Islet of Langerhans (tissue), 1 donor: ENCODE measurements at regions not wholly inside any gene's neighbourhood (a gene's known extent, or its start where the extent isn't known, plus 50 kb on each side); places are given as distances from the start of the nearest gene placed in this dataset.
A peak's percentile ranks its signal among the peaks of the same experiment; 100 is the strongest.
"Not testable (repeated sequence)": the region's sequence is repeated elsewhere in the genome, so short reads cannot be mapped to it uniquely, and the experiment has no call there.

Experiments
- FAIRE-seq: peaks from one replicate; lab custom pipeline; 2011; peaks lifted over from hg19 to GRCh38; lab: Jason Lieb, UNC

DNA sequence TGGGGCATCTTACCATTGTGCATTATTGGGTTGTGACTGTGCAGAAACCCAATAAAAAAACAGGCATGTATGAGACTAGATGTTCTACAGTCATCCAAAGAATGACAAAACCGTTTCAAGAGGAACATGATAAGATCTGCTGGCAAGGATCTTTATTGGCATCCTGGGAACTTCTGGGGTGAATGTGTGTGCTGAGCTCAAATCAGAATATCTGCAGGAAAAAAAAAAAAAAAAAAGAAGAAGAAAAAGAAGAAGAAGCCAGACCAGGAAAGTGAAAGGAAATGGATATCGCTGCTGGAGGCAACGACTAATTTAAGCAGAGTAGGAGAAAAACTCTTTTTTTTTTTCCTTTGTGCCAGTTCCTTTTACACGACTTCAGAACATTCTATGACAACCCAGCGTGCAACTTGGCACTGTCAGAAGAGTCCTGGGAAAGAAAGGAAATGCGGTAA lies 484.2 kb upstream of the BOD1L1 start:
- no peak for FAIRE-seq

DNA sequence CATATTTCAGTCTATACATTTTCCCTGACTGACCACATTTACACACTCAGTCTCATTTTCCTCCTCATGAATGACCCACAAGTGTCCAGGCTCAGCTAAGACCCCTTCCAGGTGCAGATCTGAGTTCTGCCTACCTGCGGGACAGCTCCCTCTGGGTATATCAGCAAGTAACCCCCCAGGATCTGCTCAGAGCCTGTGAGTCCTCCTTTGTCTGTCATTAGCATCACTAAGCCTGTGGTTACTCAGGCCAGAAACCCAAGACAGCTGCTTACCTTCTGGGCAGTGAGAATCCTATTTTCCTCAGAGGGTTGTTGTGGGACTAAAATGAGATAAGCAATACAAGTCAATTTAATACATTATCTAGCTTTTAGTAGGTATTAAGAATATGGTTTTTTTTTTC lies 487.6 kb upstream of the BOD1L1 start:
- no peak for FAIRE-seq

DNA sequence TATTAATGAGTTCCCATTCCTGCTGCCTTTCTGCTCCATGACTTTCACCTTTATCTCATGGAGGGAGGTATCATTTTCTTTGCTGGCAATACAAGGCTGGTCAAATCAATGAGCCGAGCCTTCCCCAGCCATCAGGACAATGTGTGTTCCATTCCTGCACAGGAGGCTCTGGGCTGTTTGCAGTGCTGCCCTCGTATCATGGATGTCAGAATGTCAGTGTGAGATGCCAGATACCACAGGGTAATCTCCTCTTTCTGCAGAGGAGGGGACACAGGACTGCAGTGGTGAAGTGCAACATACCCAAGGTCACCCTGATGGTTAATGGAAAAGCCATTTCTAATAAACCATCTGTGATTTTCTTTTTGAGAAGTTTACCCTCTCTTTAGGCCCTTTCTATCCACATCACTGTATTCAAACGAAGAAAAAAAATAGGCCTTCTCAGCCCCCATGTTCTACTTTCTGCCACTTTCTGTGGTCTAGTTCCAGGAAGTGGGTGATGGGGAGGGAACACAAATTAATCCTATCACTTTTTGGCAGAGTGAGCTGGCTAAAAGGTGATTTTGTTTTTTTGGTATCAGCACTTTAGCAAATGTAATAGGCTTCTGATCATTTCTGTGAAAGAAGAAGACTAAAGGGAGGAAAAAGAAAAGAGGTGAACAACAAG lies 490.2 kb upstream of the BOD1L1 start:
- no peak for FAIRE-seq

DNA sequence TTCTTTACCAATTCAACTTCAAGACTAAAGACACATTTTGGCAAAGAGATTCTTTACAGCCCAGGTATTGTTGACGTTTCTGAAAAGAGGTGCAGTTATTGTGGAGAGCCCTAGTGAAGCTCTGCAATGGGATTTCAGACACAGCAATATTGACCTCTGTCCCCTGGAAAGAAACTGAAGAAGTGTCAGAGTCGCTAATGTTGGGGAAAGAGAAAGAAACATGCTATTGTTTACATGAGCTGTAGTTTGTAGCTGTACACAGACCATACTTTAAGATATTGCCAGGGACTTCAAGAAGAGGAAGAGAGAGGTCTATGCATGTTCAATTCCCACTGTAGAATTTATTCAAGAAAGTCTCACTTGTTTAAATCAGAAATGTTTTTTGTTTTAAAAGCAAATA lies 497.3 kb upstream of the BOD1L1 start:
- no peak for FAIRE-seq

- no peak for FAIRE-seq
Observed at GRCh38 chr4:14125375-14126129, 498.0 kb upstream of the BOD1L1 start.

DNA sequence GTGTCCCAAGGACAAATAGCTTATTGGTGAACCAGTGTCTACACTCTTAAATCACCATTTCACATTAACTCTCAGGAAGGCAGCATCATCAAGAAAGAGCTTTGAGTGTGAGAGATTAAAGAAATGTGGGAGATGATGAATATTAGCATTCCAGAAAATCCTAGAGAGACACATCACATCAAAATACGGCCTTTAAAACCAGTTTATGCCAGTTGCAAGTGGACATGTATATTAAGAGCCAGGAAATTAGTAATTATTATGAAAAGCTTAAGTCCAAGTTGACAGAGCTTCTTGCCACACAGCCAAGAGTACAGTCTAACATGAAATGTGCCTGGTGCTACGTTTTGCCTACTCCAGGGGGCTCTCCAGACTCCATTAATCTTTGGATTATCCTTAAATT lies 503.0 kb upstream of the BOD1L1 start:
- no peak for FAIRE-seq

GRCh38 chr4:14131335-14131734 lies 503.8 kb upstream of the BOD1L1 start:
- FAIRE-seq, result no peak

DNA sequence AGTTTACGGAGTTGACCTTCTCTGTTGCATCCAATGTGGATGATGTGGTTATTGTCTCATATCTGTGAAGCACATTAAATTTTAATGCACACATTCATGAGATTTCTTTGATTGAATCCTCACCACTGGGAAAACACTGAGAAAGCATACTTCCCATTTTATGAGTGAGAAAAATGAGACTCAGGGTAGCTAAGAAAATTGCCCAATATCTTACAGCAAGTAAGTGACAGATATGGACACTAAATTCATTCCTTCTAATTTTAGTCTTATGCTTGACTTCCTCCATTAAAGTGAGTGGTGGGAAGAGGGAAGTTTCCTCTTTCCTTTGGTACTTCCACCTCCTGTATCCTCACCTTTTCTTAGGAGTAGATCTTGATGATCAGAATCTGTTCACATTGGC lies 504.8 kb upstream of the BOD1L1 start:
- FAIRE-seq, result no peak

DNA sequence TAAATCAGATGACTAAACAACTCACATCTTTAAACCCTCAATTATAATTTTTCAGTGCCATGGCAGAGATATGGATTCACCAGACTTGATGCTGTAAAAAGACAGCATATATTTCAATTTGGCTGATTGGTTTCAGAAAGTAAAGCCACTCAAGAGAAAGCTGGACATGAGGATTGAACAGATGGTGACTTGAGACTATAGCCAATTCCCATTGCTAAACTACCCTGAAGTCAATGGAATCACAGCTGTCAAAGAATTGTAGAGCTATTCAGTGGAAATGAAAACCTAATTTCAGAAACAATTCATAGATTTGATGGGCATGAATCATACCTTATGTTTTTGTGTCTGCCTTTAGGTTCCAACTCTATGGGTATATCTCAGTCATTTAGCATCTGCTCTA lies 510.6 kb upstream of the BOD1L1 start:
- FAIRE-seq, result no peak

GRCh38 chr4:14143892-14144291 lies 516.4 kb upstream of the BOD1L1 start:
- no peak for FAIRE-seq

- FAIRE-seq, result no peak
Observed at GRCh38 chr4:14149176-14150053, 521.9 kb upstream of the BOD1L1 start.

GRCh38 chr4:14151101-14151500 lies 523.6 kb upstream of the BOD1L1 start:
- no peak for FAIRE-seq

DNA sequence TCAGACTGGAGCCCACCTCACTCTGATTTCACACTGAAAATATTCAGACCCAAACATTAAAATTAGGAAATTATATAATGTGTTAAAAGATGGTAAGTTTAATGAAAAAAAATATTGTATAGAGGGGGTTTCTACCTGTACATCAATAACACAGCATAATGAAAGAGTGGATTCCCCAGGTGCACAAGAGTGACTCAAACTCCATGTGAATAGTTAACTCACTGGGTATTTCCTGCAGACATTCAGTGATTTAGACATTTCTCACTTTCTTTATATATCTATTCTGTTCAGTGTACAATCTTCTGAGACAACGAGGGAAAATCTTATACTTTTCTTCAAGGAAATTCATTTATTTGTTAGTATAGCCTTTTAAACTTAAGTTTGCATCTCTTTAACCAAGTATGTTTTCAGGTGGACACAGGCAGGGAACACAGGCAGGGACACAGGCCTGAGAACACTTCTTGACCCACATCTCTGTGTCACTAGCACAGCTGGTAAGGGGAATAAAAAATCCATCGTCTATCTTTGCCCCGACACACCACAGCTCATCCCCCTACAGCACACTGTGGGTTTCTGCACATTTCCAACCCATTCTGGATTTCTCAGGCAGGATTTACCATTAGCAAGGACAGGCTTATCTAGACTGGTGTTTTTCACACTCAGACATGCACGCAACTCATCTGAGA lies 525.5 kb upstream of the BOD1L1 start:
- no peak for FAIRE-seq

GRCh38 chr4:14155803-14156202 lies 528.3 kb upstream of the BOD1L1 start:
- FAIRE-seq, result no peak

DNA sequence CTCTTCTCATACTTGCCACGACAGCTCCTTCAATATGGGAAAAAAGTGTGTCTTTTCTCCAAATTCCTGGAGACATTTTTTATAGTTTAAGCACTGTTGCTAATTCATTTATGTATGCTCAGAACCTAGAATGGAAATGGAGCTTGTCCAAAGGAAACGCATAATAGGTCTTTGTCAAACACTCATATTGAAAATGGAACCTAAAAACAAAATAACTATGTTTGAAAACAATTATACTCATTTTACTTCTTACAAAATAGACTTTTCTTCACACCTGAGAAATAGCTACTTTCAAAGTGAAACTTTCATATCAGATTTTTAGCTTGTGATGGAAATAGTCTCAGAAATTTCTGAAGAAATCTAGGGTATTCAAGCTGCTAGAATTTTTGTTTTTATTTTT lies 529.7 kb upstream of the BOD1L1 start:
- FAIRE-seq, result no peak

GRCh38 chr4:14165222-14165920 lies 537.8 kb upstream of the BOD1L1 start:
- FAIRE-seq, result no peak

DNA sequence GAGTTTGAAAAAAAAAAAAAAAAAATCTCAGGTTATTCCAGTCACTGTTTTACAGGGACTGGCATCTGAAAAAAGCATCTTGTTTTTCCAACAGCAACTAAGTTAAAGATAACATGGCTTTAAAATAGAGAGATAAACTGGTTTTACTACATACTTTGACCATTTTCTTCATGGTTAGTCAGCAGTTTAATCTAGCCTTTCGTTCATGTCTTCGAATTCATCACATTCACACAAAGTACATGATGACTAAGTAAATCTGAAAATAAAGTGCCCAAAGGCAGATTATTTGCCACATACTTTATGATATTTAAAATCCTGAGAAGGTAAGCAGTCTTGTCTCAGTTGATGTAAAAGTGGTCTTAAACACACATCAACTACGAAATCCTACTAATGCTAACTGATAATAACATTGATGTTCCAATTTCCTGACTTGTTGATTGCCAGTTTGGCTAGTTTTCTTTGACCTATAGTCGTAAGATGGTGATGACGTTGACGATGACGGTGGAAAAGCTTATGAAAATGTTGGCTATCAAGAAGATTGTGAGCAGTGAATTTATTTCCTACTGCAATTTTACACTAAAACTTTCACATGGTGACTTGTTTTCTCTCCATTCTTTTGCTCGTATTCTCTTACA lies 540.5 kb upstream of the BOD1L1 start:
- FAIRE-seq, result no peak

GRCh38 chr4:14168919-14169318 lies 541.4 kb upstream of the BOD1L1 start:
- FAIRE-seq, result peak; percentile 94

DNA sequence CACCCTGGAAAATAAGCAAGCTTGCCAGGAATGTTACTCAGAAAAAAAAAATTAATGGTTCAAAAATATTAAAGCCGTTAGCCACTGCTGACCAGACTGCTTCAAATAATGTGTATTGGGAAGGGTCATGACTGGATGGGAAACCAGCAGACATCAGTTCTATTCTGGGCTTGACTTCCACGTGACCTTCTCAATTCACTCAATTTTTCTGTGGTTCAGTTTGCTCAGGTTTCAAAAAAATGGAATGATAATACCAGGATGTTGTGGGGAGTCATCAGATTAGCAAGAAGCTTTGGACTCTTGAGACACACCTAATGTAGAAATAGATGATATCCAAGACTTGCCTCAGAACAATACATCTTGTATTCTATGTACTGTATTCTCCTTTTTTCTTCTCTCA lies 541.9 kb upstream of the BOD1L1 start:
- FAIRE-seq, result no peak

GRCh38 chr4:14169940-14170339 lies 542.4 kb upstream of the BOD1L1 start:
- FAIRE-seq, result not testable (repeated sequence)

DNA sequence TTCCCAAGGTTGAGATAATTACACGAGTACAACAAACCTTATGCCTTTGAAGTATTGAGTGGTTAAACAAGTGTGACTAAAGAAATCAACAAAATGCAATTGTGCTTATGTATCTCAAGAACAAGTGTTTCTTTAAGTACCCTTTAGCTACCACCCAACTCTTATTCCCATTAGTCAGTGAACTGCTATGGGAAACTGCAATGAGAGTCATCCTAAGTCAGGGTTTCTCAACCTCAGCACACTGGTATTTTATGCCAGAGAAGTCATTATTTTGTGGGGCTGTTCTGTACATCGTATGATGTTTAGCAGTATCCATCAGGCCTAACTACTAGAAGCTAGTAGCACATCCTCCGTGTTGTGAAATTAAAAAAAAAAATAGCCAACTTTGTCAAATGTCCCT lies 549.1 kb upstream of the BOD1L1 start:
- peak; percentile 5 for FAIRE-seq
